Natural killer cell treated with Interleukin-12 subunit alpha and Interleukin-12 subunit beta and Interleukin-15 and Interleukin-18, amount 100 ng/mL, for 72 hours (primary cell): ENCODE measurements at regions not wholly inside any gene's neighbourhood (a gene's known extent, or its start where the extent isn't known, plus 50 kb on each side); places are given as distances from the start of the nearest gene placed in this dataset.
"Not testable (repeated sequence)": the region's sequence is repeated elsewhere in the genome, so short reads cannot be mapped to it uniquely, and the experiment has no call there.

Source experiments
- ATAC-seq, 2 donors: fragments of 150-1000 bp; cut with Tn5 transposase in 1 of 2; sonication (Bioruptor Pico), chemical (Tn5 transposase) in 1 of 2; 2 replicates each; pipeline ENCODE4 v1.10.0; 2021
- DNase-seq: peaks from one replicate; pipeline ENCODE4 v3.0.0; 2022; ENCODE audit warnings: low spot score
- H3K27ac Mint-ChIP-seq, 2 donors: 1 replicate in 1 of 2; 2 replicates in 1 of 2; pipeline ENCODE4 v1.8.0; 2022; ENCODE audit warnings: mixed read lengths in 2 of 2, mild to moderate bottlenecking in 1 of 2, moderate library complexity in 1 of 2
- H3K27me3 Mint-ChIP-seq, 2 donors: 1 replicate in 1 of 2; 2 replicates in 1 of 2; pipeline ENCODE4 v1.8.0; 2022; ENCODE audit warnings: mixed read lengths in 2 of 2
- H3K36me3 Mint-ChIP-seq: one replicate; pipeline ENCODE4 v1.8.0; 2022; ENCODE audit warnings: mixed read lengths
- H3K4me1 Mint-ChIP-seq, 2 donors: 1 replicate in 1 of 2; 2 replicates in 1 of 2; pipeline ENCODE4 v1.8.0; 2022; ENCODE audit warnings: low read depth in 2 of 2, mixed read lengths in 2 of 2, mild to moderate bottlenecking in 1 of 2
- H3K4me3 Mint-ChIP-seq: one replicate; pipeline ENCODE4 v1.8.0; 2022; ENCODE audit warnings: mixed read lengths
- H3K9me3 Mint-ChIP-seq: 2 replicates; pipeline ENCODE4 v1.8.0; 2022; ENCODE audit warnings: mixed read lengths

DNA sequence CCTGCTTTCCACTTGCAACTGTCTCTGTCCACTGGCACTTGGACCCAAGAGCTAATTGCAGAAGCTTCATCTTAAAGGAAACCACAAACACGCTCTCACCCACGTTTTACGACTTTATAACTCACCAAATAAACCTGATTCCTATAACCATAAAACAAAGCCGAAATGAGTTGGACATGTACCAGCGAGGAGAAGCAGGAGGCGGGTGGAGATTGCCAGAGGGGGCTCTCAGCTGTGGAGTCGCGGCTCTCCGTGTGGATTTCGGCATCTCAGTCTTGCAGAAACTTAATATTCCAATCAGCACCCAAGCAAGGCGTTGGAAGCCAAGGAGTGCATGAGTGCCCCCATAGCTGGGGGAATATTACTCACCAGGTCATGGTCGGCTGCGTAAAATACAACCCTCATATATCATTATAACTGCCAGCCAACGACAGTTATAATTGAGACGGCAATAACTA lies 483.6 kb downstream of the MN1 start:
- H3K27ac Mint-ChIP-seq = no peak overlapping the region
- DNase-seq (no peak), ATAC-seq (no peak)
- H3K27me3 Mint-ChIP-seq = peaks cover 39 to 57% of the 10 kb centered on the region in 2 donors
- H3K9me3 Mint-ChIP-seq = no peaks in the 10 kb centered on the region
- H3K4me3 Mint-ChIP-seq = no peak overlapping the region
- no peaks in the 10 kb centered on the region for H3K36me3 Mint-ChIP-seq
- H3K4me1 Mint-ChIP-seq = no peaks in the 10 kb centered on the region

GRCh38 chr22:27318516-27318915 lies 483.0 kb downstream of the MN1 start:
- Mint-ChIP-seq H3K4me1 (no peaks in the 10 kb centered on the region), H3K27ac (no peak overlapping the region), H3K27me3 (peaks cover 39 to 57% of the 10 kb centered on the region in 2 donors), H3K4me3 (no peak overlapping the region), H3K36me3 (no peaks in the 10 kb centered on the region), H3K9me3 (no peaks in the 10 kb centered on the region)
- no peak for DNase-seq
- ATAC-seq = no peak

- Mint-ChIP-seq H3K4me1 (no peaks in the 10 kb centered on the region), H3K36me3 (no peaks in the 10 kb centered on the region), H3K27ac (no peak overlapping the region), H3K4me3 (no peak overlapping the region), H3K9me3 (peaks cover 2% of the 10 kb centered on the region), H3K27me3 (peaks cover 32 to 50% of the 10 kb centered on the region in 2 donors)
- DNase-seq (no peak), ATAC-seq (no peak)
Measured at GRCh38 chr22:27323661-27324060, 477.9 kb downstream of the MN1 start.

GRCh38 chr22:27324908-27325307 lies 476.6 kb downstream of the MN1 start:
- not testable (repeated sequence) for H3K27ac Mint-ChIP-seq, ATAC-seq, H3K9me3 Mint-ChIP-seq, H3K36me3 Mint-ChIP-seq, H3K4me3 Mint-ChIP-seq, H3K4me1 Mint-ChIP-seq, DNase-seq
- H3K27me3 Mint-ChIP-seq = peaks cover 29 to 43% of the 10 kb centered on the region in 2 donors

DNA sequence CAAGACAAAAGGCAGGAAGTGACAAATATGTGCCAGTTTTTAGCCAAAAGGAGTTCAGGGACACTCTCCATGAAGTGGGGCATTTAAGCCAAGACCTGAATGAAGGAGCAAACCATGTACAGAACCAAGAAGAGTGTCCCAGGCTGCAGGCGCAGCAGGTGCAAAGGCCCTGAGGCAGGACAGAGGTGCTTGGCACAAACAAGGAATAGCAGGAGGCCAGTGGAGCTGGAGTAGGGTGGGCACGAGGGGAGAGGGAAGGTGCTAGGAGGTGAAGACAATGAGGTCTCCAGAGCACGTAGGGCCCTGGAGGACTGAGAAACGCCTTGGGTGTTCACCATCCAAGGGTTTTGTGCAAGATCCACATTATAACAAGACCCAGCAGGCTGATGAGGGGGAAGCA lies 474.1 kb downstream of the MN1 start:
- Mint-ChIP-seq H3K4me1 (no peaks in the 10 kb centered on the region), H3K27ac (no peak overlapping the region), H3K36me3 (no peaks in the 10 kb centered on the region), H3K27me3 (peaks cover 33 to 44% of the 10 kb centered on the region in 2 donors), H3K4me3 (no peak overlapping the region), H3K9me3 (peaks cover 2% of the 10 kb centered on the region)
- ATAC-seq (no peak), DNase-seq (no peak)

DNA sequence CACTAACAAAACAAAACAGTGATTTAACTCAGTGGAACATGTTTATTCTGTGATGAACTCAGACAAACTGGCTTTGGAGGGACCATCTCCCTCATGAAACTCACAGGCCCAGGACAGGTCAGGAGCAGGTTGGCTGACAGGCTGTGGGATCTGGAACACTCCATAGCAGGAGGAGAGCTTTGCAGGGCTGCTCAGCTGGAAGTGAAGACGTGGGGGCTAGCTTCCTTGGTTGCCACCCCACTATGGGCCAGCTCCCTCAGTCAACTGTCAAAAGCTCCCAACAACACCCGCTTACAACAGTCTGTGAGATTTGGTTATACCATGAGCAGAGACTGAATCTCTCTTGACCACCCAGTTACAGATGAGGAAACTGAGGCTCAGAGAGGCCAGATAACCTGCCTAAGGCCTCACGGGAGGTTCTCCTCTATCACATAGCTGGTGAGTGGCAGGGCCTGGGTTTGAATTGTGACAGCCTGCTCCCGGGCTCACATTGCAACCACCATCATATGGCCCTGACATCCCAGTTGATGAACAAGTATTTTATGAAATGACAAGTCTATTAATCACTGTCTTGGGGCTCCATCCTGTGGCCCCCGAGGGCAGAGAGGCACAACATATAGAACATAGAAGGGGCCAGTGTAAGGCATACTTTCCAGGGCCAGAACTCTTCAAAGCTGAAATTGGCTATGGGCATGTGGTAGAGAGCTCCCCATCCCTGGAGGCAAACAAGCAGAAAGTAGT lies 473.4 kb downstream of the MN1 start:
- Mint-ChIP-seq H3K27ac (no peak overlapping the region), H3K36me3 (no peaks in the 10 kb centered on the region), H3K4me1 (no peaks in the 10 kb centered on the region), H3K27me3 (peaks cover 35 to 41% of the 10 kb centered on the region in 2 donors), H3K4me3 (no peak overlapping the region), H3K9me3 (peaks cover 2% of the 10 kb centered on the region)
- DNase-seq (no peak), ATAC-seq (no peak)

- DNase-seq (no peak), ATAC-seq (no peak)
- no peak overlapping the region for H3K27ac Mint-ChIP-seq
- H3K36me3 Mint-ChIP-seq = no peaks in the 10 kb centered on the region
- no peaks in the 10 kb centered on the region for H3K4me1 Mint-ChIP-seq
- H3K4me3 Mint-ChIP-seq = no peak overlapping the region
- H3K27me3 Mint-ChIP-seq = peaks cover 32 to 49% of the 10 kb centered on the region in 2 donors
- H3K9me3 Mint-ChIP-seq = peaks cover 2% of the 10 kb centered on the region
Measured at GRCh38 chr22:27329131-27329850, 472.3 kb downstream of the MN1 start.

DNA sequence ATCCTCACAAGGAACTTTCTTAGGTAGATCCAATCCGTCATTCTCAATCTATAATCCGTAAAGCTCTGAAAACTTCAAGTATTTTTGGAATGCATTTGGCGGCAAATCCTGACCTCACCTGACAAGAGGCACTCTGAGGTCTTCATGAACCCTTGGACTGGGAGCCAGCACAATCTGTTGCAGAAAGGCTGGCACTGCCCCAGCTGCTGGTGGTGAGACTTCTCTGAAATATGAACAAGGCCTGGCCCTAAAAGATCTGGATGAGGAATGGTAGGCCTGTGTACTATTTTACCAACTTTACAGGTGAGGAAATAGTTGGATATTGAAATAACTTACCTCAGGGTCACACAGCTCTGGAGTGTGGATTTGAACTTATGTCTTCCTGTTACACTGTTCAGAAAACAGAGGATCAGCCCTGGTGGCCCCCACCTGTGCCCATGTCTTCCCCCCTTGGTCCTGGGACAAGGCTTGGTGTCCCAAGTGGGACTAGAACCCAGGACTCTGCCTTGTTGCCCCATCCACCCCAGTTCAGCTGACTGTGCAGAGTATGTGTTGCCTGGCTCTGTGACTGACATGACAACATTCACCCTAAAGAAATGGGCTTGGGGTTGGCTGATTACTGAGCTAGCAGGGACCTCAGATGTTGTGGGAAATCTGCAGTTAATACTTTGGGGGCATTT lies 471.4 kb downstream of the MN1 start:
- H3K27ac Mint-ChIP-seq = no peak overlapping the region
- H3K27me3 Mint-ChIP-seq = peaks cover 33 to 49% of the 10 kb centered on the region in 2 donors
- no peak for ATAC-seq
- no peak for DNase-seq
- H3K4me1 Mint-ChIP-seq = no peaks in the 10 kb centered on the region
- no peak overlapping the region for H3K4me3 Mint-ChIP-seq
- no peaks in the 10 kb centered on the region for H3K9me3 Mint-ChIP-seq
- no peaks in the 10 kb centered on the region for H3K36me3 Mint-ChIP-seq

DNA sequence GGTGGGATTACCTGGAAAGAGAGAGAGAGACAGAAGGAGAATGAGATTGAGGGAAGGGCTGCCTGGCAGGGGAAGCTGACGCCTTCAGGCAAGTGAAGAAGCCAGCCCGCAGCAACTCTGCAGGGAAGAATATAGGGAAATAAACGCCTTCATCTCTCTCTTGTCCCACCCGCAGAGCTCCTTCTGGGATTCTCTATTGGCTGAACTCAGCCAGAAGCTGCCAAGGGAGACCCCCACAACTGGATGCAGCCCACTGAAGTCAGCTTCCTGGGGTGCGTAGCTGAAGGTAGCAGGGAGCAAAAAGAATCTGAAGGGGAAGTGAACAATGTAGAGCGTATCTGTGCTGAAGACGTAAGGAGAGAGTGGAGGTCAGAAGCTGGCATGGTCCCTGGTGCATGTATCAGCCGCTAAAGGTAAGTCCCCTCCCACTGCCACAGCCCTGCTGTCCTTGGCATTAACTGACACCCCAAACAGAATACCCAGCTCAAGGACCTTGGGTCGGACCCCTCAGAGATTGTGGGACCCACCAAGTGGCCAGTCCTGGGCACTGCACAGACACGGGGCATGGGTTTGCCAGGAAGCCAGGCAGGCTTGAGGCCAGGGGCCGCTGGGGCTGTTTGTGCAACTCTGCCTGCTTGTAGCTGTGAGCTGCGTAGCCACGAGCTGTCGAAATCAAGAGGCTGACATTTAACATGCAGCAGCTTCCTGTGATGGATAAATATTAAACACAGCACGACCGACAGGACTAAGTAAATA lies 469.9 kb downstream of the MN1 start:
- ATAC-seq (peak; percentile 29 to 37), DNase-seq (no peak)
- Mint-ChIP-seq H3K9me3 (no peaks in the 10 kb centered on the region), H3K27ac (no peak overlapping the region), H3K27me3 (peaks cover 29 to 44% of the 10 kb centered on the region in 2 donors), H3K4me1 (no peaks in the 10 kb centered on the region), H3K4me3 (no peak overlapping the region), H3K36me3 (no peaks in the 10 kb centered on the region)

DNA sequence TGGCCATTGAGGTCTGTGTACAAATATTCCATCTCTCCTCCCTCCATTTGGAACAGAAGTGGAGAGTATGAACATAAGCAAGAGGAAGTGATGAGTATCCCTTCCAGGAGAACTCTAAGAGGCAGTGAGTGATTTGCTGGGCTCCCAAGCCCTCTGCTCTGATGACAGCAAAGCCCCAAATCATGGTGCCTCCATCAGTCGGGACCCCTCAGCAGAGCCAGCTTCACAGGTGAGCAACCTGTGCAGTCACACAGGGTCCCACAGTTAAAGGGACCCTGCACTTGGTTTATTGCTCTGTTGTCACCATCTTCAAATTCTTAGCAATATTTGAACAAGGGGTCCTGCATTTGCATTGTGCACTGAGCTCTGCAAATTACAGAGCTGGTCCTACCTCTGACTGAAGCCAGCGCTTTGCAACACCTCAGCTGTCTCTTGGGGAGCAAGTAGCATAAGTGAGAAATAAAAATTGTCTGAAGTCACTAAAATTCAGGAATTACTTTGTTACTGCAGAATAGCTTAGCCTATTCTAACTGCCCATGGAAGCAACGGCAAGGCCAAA lies 466.4 kb downstream of the MN1 start:
- H3K36me3 Mint-ChIP-seq = no peaks in the 10 kb centered on the region
- no peak for ATAC-seq
- no peaks in the 10 kb centered on the region for H3K4me1 Mint-ChIP-seq
- H3K27ac Mint-ChIP-seq = no peak overlapping the region
- no peak overlapping the region for H3K4me3 Mint-ChIP-seq
- H3K27me3 Mint-ChIP-seq = peaks cover 24 to 35% of the 10 kb centered on the region in 2 donors
- H3K9me3 Mint-ChIP-seq = no peaks in the 10 kb centered on the region
- DNase-seq = no peak

- H3K36me3 Mint-ChIP-seq = no peaks in the 10 kb centered on the region
- no peaks in the 10 kb centered on the region for H3K9me3 Mint-ChIP-seq
- H3K27ac Mint-ChIP-seq = no peak overlapping the region
- peaks cover 15 to 23% of the 10 kb centered on the region in 2 donors for H3K27me3 Mint-ChIP-seq
- H3K4me3 Mint-ChIP-seq = no peak overlapping the region
- no peaks in the 10 kb centered on the region for H3K4me1 Mint-ChIP-seq
- ATAC-seq (no peak), DNase-seq (no peak)
Measured at GRCh38 chr22:27336151-27337090, 465.1 kb downstream of the MN1 start.

- Mint-ChIP-seq H3K4me3 (no peak overlapping the region), H3K27ac (no peak overlapping the region), H3K9me3 (no peaks in the 10 kb centered on the region), H3K36me3 (no peaks in the 10 kb centered on the region), H3K27me3 (peaks cover 12 to 17% of the 10 kb centered on the region in 2 donors), H3K4me1 (no peaks in the 10 kb centered on the region)
- ATAC-seq (no peak), DNase-seq (no peak)
Measured at GRCh38 chr22:27337676-27338075, 463.9 kb downstream of the MN1 start.
